HG02571 (cell line): ENCODE measurements at regions not wholly inside any gene's neighbourhood (a gene's known extent, or its start where the extent isn't known, plus 50 kb on each side); places are given as distances from the start of the nearest gene placed in this dataset.
"Not testable (repeated sequence)": the region's sequence is repeated elsewhere in the genome, so short reads cannot be mapped to it uniquely, and the experiment has no call there.

Experiments
- ATAC-seq: cut with Tn5 transposase; IDR thresholded peaks from one replicate; pipeline ENCODE4 v1.9.1; 2021; ENCODE audit warnings: mild to moderate bottlenecking, moderate library complexity; ENCODE audit not compliant: unreplicated experiment

GRCh38 chr6:11411593-11411992, 126.0 kb upstream of the TMEM170B start:
- ATAC-seq: no peak

- ATAC-seq: no peak
These were observed 126.8 kb upstream of the TMEM170B start for GRCh38 chr6:11410539-11411307.

GRCh38 chr6:11409371-11409770, 128.2 kb upstream of the TMEM170B start:
- no peak for ATAC-seq

GRCh38 chr6:11407414-11407813, 130.1 kb upstream of the TMEM170B start:
- ATAC-seq: no peak

GRCh38 chr6:11404838-11405237, 132.7 kb upstream of the TMEM170B start:
- ATAC-seq: no peak

- ATAC-seq: peak; percentile 76
These were observed 133.5 kb upstream of the TMEM170B start for GRCh38 chr6:11404081-11404480.

- no peak for ATAC-seq
These were observed 134.4 kb upstream of the TMEM170B start for GRCh38 chr6:11403035-11403601.

- ATAC-seq: not testable (repeated sequence)
These were observed 135.0 kb upstream of the TMEM170B start for GRCh38 chr6:11402581-11402980.

- not testable (repeated sequence) for ATAC-seq
These were observed 135.6 kb upstream of the TMEM170B start for GRCh38 chr6:11401954-11402353.

- ATAC-seq: no peak
These were observed 138.9 kb upstream of the TMEM170B start for GRCh38 chr6:11398451-11399326.

- no peak for ATAC-seq
These were observed 139.7 kb upstream of the TMEM170B start for GRCh38 chr6:11397622-11398450.

- ATAC-seq: no peak
These were observed 140.7 kb upstream of the TMEM170B start for GRCh38 chr6:11396860-11397259.

- no peak for ATAC-seq
These were observed 143.6 kb upstream of the TMEM170B start for GRCh38 chr6:11393713-11394627.

- ATAC-seq: no peak
These were observed 144.6 kb upstream of the TMEM170B start for GRCh38 chr6:11392778-11393507.

GRCh38 chr6:11391934-11392777, 145.4 kb upstream of the TMEM170B start:
- ATAC-seq: no peak

- ATAC-seq: no peak
These were observed 147.6 kb upstream of the TMEM170B start for GRCh38 chr6:11389977-11390376.

GRCh38 chr6:11388983-11389944, 148.3 kb upstream of the TMEM170B start:
- no peak for ATAC-seq
